ENCODE measurements at regions not wholly inside any gene's neighbourhood (a gene's known extent, or its start where the extent isn't known, plus 50 kb on each side); places are given as distances from the start of the nearest gene placed in this dataset.

DNA sequence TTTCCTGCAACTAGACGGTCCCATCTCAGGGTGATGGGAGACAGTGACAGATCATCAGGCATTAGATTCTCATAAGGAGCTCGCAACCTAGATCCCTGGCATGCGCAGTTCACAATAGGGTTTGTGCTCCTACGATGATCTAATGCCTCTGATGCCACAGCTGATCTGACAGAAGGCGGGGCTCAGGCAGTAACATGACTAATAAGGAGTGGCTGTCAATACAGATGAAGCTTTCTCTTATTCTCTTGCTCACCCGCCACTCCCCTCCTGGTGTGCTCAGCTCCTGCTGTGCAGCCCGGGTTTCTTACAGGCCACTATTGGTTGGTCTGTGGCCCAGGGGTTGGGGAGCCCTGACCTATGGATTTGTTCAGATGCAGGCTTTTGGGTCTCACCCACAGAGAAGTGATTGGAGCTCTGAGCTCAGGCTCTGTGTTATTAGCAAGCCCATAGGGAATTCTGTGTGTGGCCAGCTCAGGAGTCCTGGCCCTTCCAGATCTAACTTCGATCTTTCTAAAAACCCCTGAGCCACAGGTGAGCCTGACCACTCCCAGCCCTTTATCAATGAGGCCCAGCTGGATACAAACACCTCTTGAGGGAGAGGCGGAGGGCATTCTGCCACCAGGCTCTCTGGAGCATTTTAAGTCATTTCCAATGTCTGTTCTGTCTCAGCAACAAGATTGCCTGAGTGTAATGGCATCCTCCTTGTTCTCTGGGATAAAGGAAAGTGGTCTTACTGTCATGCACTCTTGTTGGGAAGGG, 351.8 kb downstream of the BUD13 start:
- 82 to 85% methylated on average over 6 to 9 of the region's 9 CpGs for WGBS, 2 experiments (ENCODE audit: insufficient coverage in 1 of 2, insufficient read length in 1 of 2)
- H3K36me3 Mint-ChIP-seq (ENCODE audit: low read depth) = peaks cover 6% of the 10 kb centered on the region

GRCh38 chr11:116420030-116420429, 352.8 kb downstream of the BUD13 start:
- H3K4me1 ChIP-seq (ENCODE audit: control insufficient read depth, insufficient read depth, low read length) = peaks cover 11% of the 10 kb centered on the region
- DNase-seq = no peak
- Mint-ChIP-seq H3K36me3 (ENCODE audit: low read depth) (peaks cover 6% of the 10 kb centered on the region), H3K4me1 (peaks cover 31% of the 10 kb centered on the region), H3K4me3 (no peak overlapping the region), H3K27ac (no peak overlapping the region), H3K27me3 (ENCODE audit: insufficient read depth) (peaks cover 13% of the 10 kb centered on the region), H3K9me3 (peaks cover 11% of the 10 kb centered on the region)
- H3K36me3 ChIP-seq (ENCODE audit: control insufficient read depth, insufficient read depth, low read length) = no peaks in the 10 kb centered on the region
- TF ChIP-seq CTCF (conservative IDR thresholded peaks at IDR 0.05) = no peak
- no peaks in the 10 kb centered on the region for H3K27me3 ChIP-seq (ENCODE audit: control insufficient read depth, insufficient read depth, low read length, poor library complexity, severe bottlenecking)
- H3K27ac ChIP-seq (ENCODE audit: low read depth, low read length) = no peak overlapping the region
- H3K9me3 ChIP-seq (ENCODE audit: control insufficient read depth, low read length) = peaks cover 11% of the 10 kb centered on the region
- no peak overlapping the region for H3K9ac ChIP-seq (ENCODE audit: extremely low read depth, low read length, poor library complexity, severe bottlenecking)
- H3K4me3 ChIP-seq (ENCODE audit: low read length) = peak overlapping the region; percentile 19

More for the DNA sequence above, 351.8 kb downstream of the BUD13 start:
- Mint-ChIP-seq H3K9me3 (peaks cover 11% of the 10 kb centered on the region), H3K27me3 (ENCODE audit: insufficient read depth) (peaks cover 17% of the 10 kb centered on the region), H3K27ac (no peak overlapping the region), H3K4me1 (peaks cover 31% of the 10 kb centered on the region), H3K4me3 (no peak overlapping the region)
- Histone ChIP-seq H3K9ac (ENCODE audit: extremely low read depth, low read length, poor library complexity, severe bottlenecking) (no peak overlapping the region), H3K27me3 (ENCODE audit: control insufficient read depth, insufficient read depth, low read length, poor library complexity, severe bottlenecking) (no peaks in the 10 kb centered on the region), H3K4me1 (ENCODE audit: control insufficient read depth, insufficient read depth, low read length) (peaks cover 11% of the 10 kb centered on the region), H3K4me3 (ENCODE audit: low read length) (no peak overlapping the region), H3K27ac (ENCODE audit: low read depth, low read length) (no peak overlapping the region), H3K9me3 (ENCODE audit: control insufficient read depth, low read length) (peaks cover 11% of the 10 kb centered on the region), H3K36me3 (ENCODE audit: control insufficient read depth, insufficient read depth, low read length) (no peaks in the 10 kb centered on the region)
- DNase-seq = peak; percentile 60
- no peak for TF ChIP-seq CTCF (conservative IDR thresholded peaks at IDR 0.05)

DNA sequence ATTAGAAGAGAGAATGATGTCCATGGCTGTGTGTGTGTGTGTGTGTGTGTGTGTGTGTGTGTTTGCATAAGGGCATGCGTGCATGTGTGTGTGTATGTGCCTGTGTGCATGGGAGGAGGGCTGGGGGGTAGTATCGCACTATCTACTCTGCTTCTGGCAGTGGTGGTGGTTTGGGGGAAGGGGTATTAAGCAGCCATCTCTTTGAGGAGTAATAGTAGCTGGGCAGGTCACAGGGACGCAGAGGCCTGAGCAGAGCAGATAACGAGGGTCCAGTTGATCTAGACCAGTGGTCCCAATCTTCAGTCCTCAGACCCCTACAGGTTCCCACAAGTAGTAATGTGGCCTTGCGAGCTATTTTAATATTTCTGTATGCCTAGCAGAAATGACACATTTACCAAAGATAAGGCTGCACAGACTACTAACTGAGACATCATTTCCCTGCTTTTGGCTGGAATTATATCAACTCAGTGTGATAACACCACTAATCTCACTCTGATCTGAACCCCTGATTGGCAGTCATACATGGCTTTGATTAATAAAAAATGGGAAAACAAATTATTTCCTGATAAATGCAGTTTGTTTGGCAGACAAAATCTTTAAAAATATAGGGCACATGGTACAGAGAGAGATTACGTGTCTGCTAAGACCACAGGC, 354.3 kb downstream of the BUD13 start:
- Histone ChIP-seq H3K4me1 (ENCODE audit: control insufficient read depth, insufficient read depth, low read length) (peaks cover 11% of the 10 kb centered on the region), H3K9me3 (ENCODE audit: control insufficient read depth, low read length) (peaks cover 11% of the 10 kb centered on the region), H3K27ac (ENCODE audit: low read depth, low read length) (no peak overlapping the region), H3K4me3 (ENCODE audit: low read length) (no peak overlapping the region), H3K9ac (ENCODE audit: extremely low read depth, low read length, poor library complexity, severe bottlenecking) (no peak overlapping the region), H3K36me3 (ENCODE audit: control insufficient read depth, insufficient read depth, low read length) (no peaks in the 10 kb centered on the region), H3K27me3 (ENCODE audit: control insufficient read depth, insufficient read depth, low read length, poor library complexity, severe bottlenecking) (no peaks in the 10 kb centered on the region)
- TF ChIP-seq CTCF (conservative IDR thresholded peaks at IDR 0.05) = no peak
- Mint-ChIP-seq H3K36me3 (ENCODE audit: low read depth) (peaks cover 6% of the 10 kb centered on the region), H3K27ac (no peak overlapping the region), H3K4me3 (no peak overlapping the region), H3K4me1 (peaks cover 45% of the 10 kb centered on the region), H3K9me3 (peaks cover 11% of the 10 kb centered on the region), H3K27me3 (ENCODE audit: insufficient read depth) (peaks cover 9% of the 10 kb centered on the region)
- 90 to 96% methylated on average over 4 to 6 of the region's 6 CpGs for WGBS, 2 experiments (ENCODE audit: insufficient coverage in 1 of 2, insufficient read length in 1 of 2)
- no peak for DNase-seq

Measured in endodermal cell (in vitro differentiated cells).